Left ventricle myocardium inferior (tissue), 1 donor: ENCODE measurements at regions not wholly inside any gene's neighbourhood (a gene's known extent, or its start where the extent isn't known, plus 50 kb on each side); places are given as distances from the start of the nearest gene placed in this dataset.

Experiments
- DNase-seq: peaks from one replicate; pipeline ENCODE4 v3.0.0-alpha.2; 2020
- H3K27ac ChIP-seq: fragments of 200-600 bp; replicated peaks from 2 replicates; pipeline ENCODE4 v1.8.0; 2021
- H3K27me3 ChIP-seq: fragments of 200-600 bp; 2 replicates; pipeline ENCODE4 v1.8.0; 2021; ENCODE audit warnings: low read depth
- H3K36me3 ChIP-seq: fragments of 200-600 bp; 2 replicates; pipeline ENCODE4 v1.8.0; 2021
- H3K4me1 ChIP-seq: fragments of 200-600 bp; 2 replicates; pipeline ENCODE4 v1.8.0; 2021
- H3K4me3 ChIP-seq: fragments of 200-600 bp; 2 replicates; pipeline ENCODE4 v1.8.0; 2021; ENCODE audit warnings: mild to moderate bottlenecking, moderate library complexity
- H3K9me3 ChIP-seq: fragments of 200-600 bp; replicated peaks from 2 replicates; pipeline ENCODE4 v1.8.0; 2021
- CTCF ChIP-seq: fragments of 200-600 bp; IDR thresholded peaks from 2 replicates; pipeline ENCODE4 v1.8.0; 2021; ENCODE audit warnings: antibody characterized with exemption, mild to moderate bottlenecking, borderline replicate concordance
- intact Hi-C: fragments of 100-400 bp; cut with micrococcal nuclease; formaldehyde crosslinking; loops from one replicate; pipeline ENCODE4 v1.11.0; 2022
- donor health status: DM: no; HTN: yes; CAD: no; lungs with severe emphysema.

- Histone ChIP-seq H3K36me3 (no peaks in the 10 kb centered on the region), H3K4me3 (no peak overlapping the region), H3K4me1 (no peaks in the 10 kb centered on the region), H3K9me3 (no peaks in the 10 kb centered on the region), H3K27me3 (peaks cover 81% of the 10 kb centered on the region), H3K27ac (no peak overlapping the region)
- DNase-seq, result no peak
- no peak for TF ChIP-seq CTCF
- intact Hi-C loops, result no loop called here
Measured at GRCh38 chr17:72308744-72309385, 188.0 kb downstream of the SOX9 start.

DNA sequence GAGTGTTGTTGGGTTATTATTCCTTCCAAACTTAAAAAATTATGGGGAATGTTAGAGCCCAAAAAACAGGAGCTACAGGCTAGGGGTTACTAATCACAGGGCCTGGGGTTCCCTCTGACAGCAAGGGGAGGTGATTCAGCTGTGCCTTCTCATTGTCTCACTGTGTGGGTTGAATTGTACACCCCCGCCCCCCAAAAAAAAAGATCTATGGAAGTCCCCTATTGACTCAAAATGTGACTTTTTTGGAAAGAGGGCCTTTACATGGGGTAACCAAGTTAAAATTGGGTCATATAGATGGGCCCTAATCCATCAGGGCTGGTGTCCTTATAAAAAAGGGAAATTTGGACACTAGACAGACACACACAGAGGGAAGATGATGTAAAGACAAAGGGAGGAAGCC, 190.2 kb downstream of the SOX9 start:
- no peaks in the 10 kb centered on the region for H3K4me1 ChIP-seq
- no peak for TF ChIP-seq CTCF
- no peaks in the 10 kb centered on the region for H3K36me3 ChIP-seq
- intact Hi-C loops, result no loop called here
- peaks cover 88% of the 10 kb centered on the region for H3K27me3 ChIP-seq
- no peak overlapping the region for H3K4me3 ChIP-seq
- H3K9me3 ChIP-seq, result no peaks in the 10 kb centered on the region
- no peak for DNase-seq
- H3K27ac ChIP-seq, result no peak overlapping the region

GRCh38 chr17:72315122-72315913, 194.5 kb downstream of the SOX9 start:
- DNase-seq, result no peak
- Histone ChIP-seq H3K27me3 (peaks cover 78% of the 10 kb centered on the region), H3K4me1 (no peaks in the 10 kb centered on the region), H3K4me3 (no peak overlapping the region), H3K27ac (no peak overlapping the region), H3K36me3 (no peaks in the 10 kb centered on the region), H3K9me3 (no peaks in the 10 kb centered on the region)
- intact Hi-C loops, result no loop called here
- no peak for TF ChIP-seq CTCF

DNA sequence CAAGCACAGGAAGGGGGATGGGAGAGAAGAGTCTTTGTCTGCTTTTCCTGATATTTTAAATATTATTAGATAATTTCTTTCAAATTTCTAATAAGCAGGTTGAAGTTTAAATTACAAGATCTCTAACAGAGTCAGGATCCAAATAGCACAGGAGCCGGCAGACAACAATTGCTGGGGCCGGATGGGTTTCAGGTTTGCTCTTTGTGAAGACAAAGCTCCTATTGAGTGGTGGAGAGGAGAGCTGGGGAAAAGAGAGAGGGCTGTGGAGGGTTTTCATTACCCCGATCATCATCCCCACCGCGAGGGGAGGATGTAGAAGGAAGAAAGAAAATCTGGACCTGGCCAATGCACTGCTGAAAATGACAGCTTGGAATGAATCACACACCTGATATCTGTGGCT, 197.3 kb downstream of the SOX9 start:
- Histone ChIP-seq H3K36me3 (no peaks in the 10 kb centered on the region), H3K27me3 (peaks cover 72% of the 10 kb centered on the region), H3K27ac (no peak overlapping the region), H3K4me1 (no peaks in the 10 kb centered on the region), H3K4me3 (no peak overlapping the region), H3K9me3 (no peaks in the 10 kb centered on the region)
- TF ChIP-seq CTCF, result no peak
- intact Hi-C loops, result no loop called here
- no peak for DNase-seq

DNA sequence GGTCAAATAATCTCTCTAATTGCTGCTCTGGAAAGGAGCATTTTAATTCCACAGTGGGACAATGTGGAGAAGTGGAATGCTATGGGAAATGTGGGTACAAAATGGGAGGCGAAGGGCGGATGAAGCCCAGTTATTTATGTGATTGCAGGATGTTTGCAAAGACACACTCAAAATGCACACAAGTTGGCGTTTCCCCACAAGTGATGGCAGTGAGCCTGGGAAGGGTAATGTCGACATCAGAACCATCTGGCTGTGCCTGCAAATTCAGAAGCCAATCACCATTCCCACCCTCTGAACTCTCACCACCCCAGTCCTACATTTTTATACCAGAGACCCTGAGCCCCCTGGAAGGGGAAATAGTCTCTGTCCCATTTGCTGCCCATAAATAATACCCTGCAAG, 201.1 kb downstream of the SOX9 start:
- no peak for TF ChIP-seq CTCF
- intact Hi-C loops, result no loop called here
- no peak for DNase-seq
- H3K27ac ChIP-seq, result no peak overlapping the region
- H3K4me1 ChIP-seq, result no peaks in the 10 kb centered on the region
- H3K36me3 ChIP-seq, result no peaks in the 10 kb centered on the region
- peaks cover 50% of the 10 kb centered on the region for H3K27me3 ChIP-seq
- peaks cover 7% of the 10 kb centered on the region for H3K9me3 ChIP-seq
- H3K4me3 ChIP-seq, result no peak overlapping the region
